Breast epithelium (tissue), 4 donors: ENCODE measurements at regions not wholly inside any gene's neighbourhood (a gene's known extent, or its start where the extent isn't known, plus 50 kb on each side); places are given as distances from the start of the nearest gene placed in this dataset.

Experiments used
- DNase-seq, 2 donors: peaks; one replicate each; pipeline ENCODE4 v3.0.0-alpha.2; 2019; ENCODE audit warnings: low spot score in 2 of 2
- H3K27ac ChIP-seq, 2 donors: fragments of 200-600 bp; sonication (generic) in 1 of 2; one replicate each; pipeline ENCODE4 v1.5.1; 2016 to 2019; ENCODE audit warnings: mild to moderate bottlenecking in 1 of 2
- H3K27me3 ChIP-seq, 2 donors: fragments of 200-600 bp; sonication (generic) in 1 of 2; one replicate each; pipeline versions ENCODE4 v1.5.1 to v1.6.0; 2017 to 2019; ENCODE audit warnings: control low read depth in 1 of 2, mild to moderate bottlenecking in 1 of 2
- H3K36me3 ChIP-seq: fragments of 200-600 bp; one replicate; pipeline ENCODE4 v1.5.1; 2019
- H3K4me1 ChIP-seq, 2 donors: fragments of 200-600 bp; sonication (generic); one replicate each; pipeline ENCODE4 v1.5.1; 2016 to 2019; ENCODE audit warnings: control low read depth in 1 of 2
- H3K4me3 ChIP-seq, 3 donors: fragments of 200-600 bp; sonication (generic); 1 replicate in 2 of 3; 2 replicates in 1 of 3; pipeline ENCODE4 v1.5.1; 2016 to 2019; ENCODE audit warnings: mild to moderate bottlenecking in 3 of 3, moderate library complexity in 2 of 3
- H3K9me3 ChIP-seq, 2 donors: fragments of 200-600 bp; sonication (generic) in 1 of 2; one replicate each; pipeline ENCODE4 v1.5.1; 2016 to 2019; ENCODE audit warnings: control low read depth in 1 of 2
- CTCF ChIP-seq, 3 donors: fragments of 450-650 bp; IDR thresholded peaks; one replicate each; pipeline ENCODE4 v1.5.1; 2016 to 2017; ENCODE audit warnings: antibody characterized with exemption in 3 of 3, mild to moderate bottlenecking in 3 of 3, moderate library complexity in 3 of 3
- POLR2A ChIP-seq: fragments of 450-650 bp; IDR thresholded peaks from one replicate; pipeline ENCODE4 v1.6.1; 2016; ENCODE audit warnings: antibody characterized with exemption, mild to moderate bottlenecking, moderate library complexity
- POLR2AphosphoS5 ChIP-seq, 3 donors: sonication (generic); formaldehyde crosslinking; IDR thresholded peaks; one replicate each; pipeline ENCODE4 v1.6.1; 2017; ENCODE audit warnings: antibody characterized with exemption in 3 of 3
- intact Hi-C: fragments of 100-400 bp; cut with DNase I; formaldehyde crosslinking; loops from one replicate; pipeline ENCODE4 v1.15.1; 2023; ENCODE audit warnings: low total_unique reads

GRCh38 chr4:115648786-115649185 is 535.4 kb upstream of the NDST4 start:
- Histone ChIP-seq H3K9me3 (no peaks in the 10 kb centered on the region), H3K4me3 (no peak overlapping the region), H3K27me3 (no peaks in the 10 kb centered on the region), H3K36me3 (no peaks in the 10 kb centered on the region), H3K27ac (no peak overlapping the region), H3K4me1 (no peaks in the 10 kb centered on the region)
- TF ChIP-seq POLR2AphosphoS5 (IDR thresholded peaks at IDR 0.05) (no peak), CTCF (IDR thresholded peaks at IDR 0.05) (no peak), POLR2A (no peak)
- no peak for DNase-seq
- intact Hi-C loops, result no loop called here

DNA sequence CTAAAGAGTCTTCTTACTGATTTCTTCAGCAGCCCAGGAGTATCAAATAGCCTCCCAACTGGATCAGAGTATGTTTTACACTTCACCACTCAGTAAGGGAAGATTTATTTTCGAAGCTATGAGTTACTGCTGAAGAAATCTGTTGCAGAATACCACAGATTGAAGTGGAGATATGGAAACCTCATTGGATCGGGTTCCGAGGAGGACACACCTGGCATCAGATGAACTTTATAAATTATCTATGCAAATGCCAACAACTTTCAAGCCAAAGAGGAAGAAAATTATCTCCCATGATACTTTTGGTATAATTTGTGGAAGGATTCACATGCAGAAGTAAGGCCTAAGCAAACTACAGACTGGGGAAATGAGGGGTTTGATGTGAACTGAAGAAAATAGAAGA is 515.9 kb upstream of the NDST4 start:
- intact Hi-C loops, result no loop called here
- Histone ChIP-seq H3K9me3 (no peaks in the 10 kb centered on the region), H3K4me1 (no peaks in the 10 kb centered on the region), H3K27me3 (no peaks in the 10 kb centered on the region), H3K36me3 (no peaks in the 10 kb centered on the region), H3K27ac (no peak overlapping the region), H3K4me3 (no peak overlapping the region)
- no peak for DNase-seq
- no peak for TF ChIP-seq CTCF (IDR thresholded peaks at IDR 0.05)

- H3K27me3 ChIP-seq, result no peaks in the 10 kb centered on the region
- intact Hi-C loops, result no loop called here
- H3K9me3 ChIP-seq, result no peaks in the 10 kb centered on the region
- DNase-seq, result no peak
- no peak overlapping the region for H3K4me3 ChIP-seq
- H3K36me3 ChIP-seq, result no peaks in the 10 kb centered on the region
- TF ChIP-seq POLR2AphosphoS5 (IDR thresholded peaks at IDR 0.05) (no peak), POLR2A (no peak), CTCF (IDR thresholded peaks at IDR 0.05) (no peak)
- H3K27ac ChIP-seq, result no peak overlapping the region
- no peaks in the 10 kb centered on the region for H3K4me1 ChIP-seq
These were observed 496.2 kb upstream of the NDST4 start for GRCh38 chr4:115609631-115610030.

DNA sequence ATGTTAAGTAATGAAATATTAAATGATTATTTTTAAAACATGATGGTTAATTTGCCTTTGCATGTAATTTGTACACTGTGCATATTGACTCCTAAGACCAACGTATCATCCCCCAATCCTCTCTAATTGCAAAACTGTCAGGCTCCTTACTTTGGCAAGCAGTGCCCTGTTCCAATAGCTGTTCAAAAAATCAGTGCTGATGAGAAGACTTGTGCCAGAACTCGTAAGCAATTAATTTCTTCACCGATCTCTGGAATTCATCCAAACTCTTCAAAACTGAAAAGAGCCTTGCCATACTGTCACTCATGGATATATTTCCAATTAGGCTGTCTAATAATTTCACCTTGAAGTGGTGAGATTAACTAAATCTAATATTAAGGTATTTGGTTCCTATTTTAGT is 493.9 kb upstream of the NDST4 start:
- Histone ChIP-seq H3K27ac (no peak overlapping the region), H3K4me3 (no peak overlapping the region), H3K27me3 (no peaks in the 10 kb centered on the region), H3K4me1 (no peaks in the 10 kb centered on the region), H3K36me3 (no peaks in the 10 kb centered on the region), H3K9me3 (no peaks in the 10 kb centered on the region)
- no peak for DNase-seq
- intact Hi-C loops, result no loop called here
- no peak for TF ChIP-seq POLR2AphosphoS5 (IDR thresholded peaks at IDR 0.05)
- no peak for TF ChIP-seq CTCF (IDR thresholded peaks at IDR 0.05)
- TF ChIP-seq POLR2A, result no peak

GRCh38 chr4:115596265-115597001 is 483.0 kb upstream of the NDST4 start:
- TF ChIP-seq POLR2AphosphoS5 (IDR thresholded peaks at IDR 0.05) (no peak), POLR2A (no peak), CTCF (IDR thresholded peaks at IDR 0.05) (no peak)
- no peaks in the 10 kb centered on the region for H3K9me3 ChIP-seq
- no peaks in the 10 kb centered on the region for H3K36me3 ChIP-seq
- intact Hi-C loops, result no loop called here
- H3K4me3 ChIP-seq, result no peak overlapping the region
- no peaks in the 10 kb centered on the region for H3K27me3 ChIP-seq
- no peaks in the 10 kb centered on the region for H3K4me1 ChIP-seq
- no peak for DNase-seq
- H3K27ac ChIP-seq, result no peak overlapping the region
